ENCODE measurements at regions not wholly inside any gene's neighbourhood (a gene's known extent, or its start where the extent isn't known, plus 50 kb on each side); places are given as distances from the start of the nearest gene placed in this dataset.

GRCh38 chr17:77506371-77506991, 365.7 kb downstream of the SEC14L1 start:
- no peak overlapping the region for H2BK15ac ChIP-seq (replicated peaks; ENCODE audit: low read depth)
- no peak overlapping the region for H3K27ac ChIP-seq (ENCODE audit: low read depth, low read length)
- H3K79me2 ChIP-seq (ENCODE audit: control insufficient read depth, insufficient read depth, low read length): no peaks in the 10 kb centered on the region
- no peak overlapping the region for H3K4me2 ChIP-seq (ENCODE audit: low read length)
- H3K23ac ChIP-seq (ENCODE audit: low read length): no peak overlapping the region
- no peaks in the 10 kb centered on the region for H3K79me1 ChIP-seq (ENCODE audit: low read length)
- no peaks in the 10 kb centered on the region for H3K36me3 ChIP-seq (ENCODE audit: control insufficient read depth, insufficient read depth, low read length)
- no peak overlapping the region for H3K56ac ChIP-seq (ENCODE audit: low read length)
- no peak overlapping the region for H4K5ac ChIP-seq (ENCODE audit: low read length)
- no peak overlapping the region for H2BK5ac ChIP-seq (ENCODE audit: low read length)
- WGBS (ENCODE audit: extremely low coverage, insufficient coverage, low lambda C conversion rate): no CpG with 5 or more reads among the region's 27 CpGs
- no peak overlapping the region for H4K8ac ChIP-seq (ENCODE audit: low read depth, low read length)
- H3K4me1 ChIP-seq (ENCODE audit: control insufficient read depth, low read depth, low read length): no peaks in the 10 kb centered on the region
- no peak overlapping the region for H3K18ac ChIP-seq (ENCODE audit: low read length)
- no peak for DNase-seq
- no peak overlapping the region for H3K4ac ChIP-seq (ENCODE audit: low read depth, low read length)
- no peak overlapping the region for H3K9ac ChIP-seq (ENCODE audit: low read length)
- no peak overlapping the region for H2AK5ac ChIP-seq (ENCODE audit: low read length)
- no peaks in the 10 kb centered on the region for H3K27me3 ChIP-seq (ENCODE audit: insufficient read depth, low read length, poor library complexity)
- H3K4me3 ChIP-seq (ENCODE audit: low read length): no peak overlapping the region
- no peak overlapping the region for H2BK120ac ChIP-seq (ENCODE audit: low read depth, low read length)

- Histone ChIP-seq H3K4me3 (ENCODE audit: low read length) (no peak overlapping the region), H3K9ac (ENCODE audit: low read length) (no peak overlapping the region), H3K36me3 (ENCODE audit: control insufficient read depth, insufficient read depth, low read length) (no peaks in the 10 kb centered on the region), H3K79me2 (ENCODE audit: control insufficient read depth, insufficient read depth, low read length) (no peaks in the 10 kb centered on the region), H3K56ac (ENCODE audit: low read length) (no peak overlapping the region), H3K18ac (ENCODE audit: low read length) (no peak overlapping the region), H3K27ac (ENCODE audit: low read depth, low read length) (no peak overlapping the region), H2BK120ac (ENCODE audit: low read depth, low read length) (no peak overlapping the region), H3K27me3 (ENCODE audit: insufficient read depth, low read length, poor library complexity) (no peaks in the 10 kb centered on the region), H2AK5ac (ENCODE audit: low read length) (no peak overlapping the region), H3K4ac (ENCODE audit: low read depth, low read length) (no peak overlapping the region), H3K23ac (ENCODE audit: low read length) (no peak overlapping the region), H3K79me1 (ENCODE audit: low read length) (no peaks in the 10 kb centered on the region), H2BK5ac (ENCODE audit: low read length) (no peak overlapping the region), H3K4me1 (ENCODE audit: control insufficient read depth, low read depth, low read length) (no peaks in the 10 kb centered on the region), H3K4me2 (ENCODE audit: low read length) (no peak overlapping the region), H4K8ac (ENCODE audit: low read depth, low read length) (no peak overlapping the region), H2BK15ac (replicated peaks; ENCODE audit: low read depth) (no peak overlapping the region), H4K5ac (ENCODE audit: low read length) (no peak overlapping the region)
- no CpG with 5 or more reads among the region's 19 CpGs for WGBS (ENCODE audit: extremely low coverage, insufficient coverage, low lambda C conversion rate)
- peak; percentile 25 for DNase-seq
These were observed 366.5 kb downstream of the SEC14L1 start for GRCh38 chr17:77507111-77507885.

DNA sequence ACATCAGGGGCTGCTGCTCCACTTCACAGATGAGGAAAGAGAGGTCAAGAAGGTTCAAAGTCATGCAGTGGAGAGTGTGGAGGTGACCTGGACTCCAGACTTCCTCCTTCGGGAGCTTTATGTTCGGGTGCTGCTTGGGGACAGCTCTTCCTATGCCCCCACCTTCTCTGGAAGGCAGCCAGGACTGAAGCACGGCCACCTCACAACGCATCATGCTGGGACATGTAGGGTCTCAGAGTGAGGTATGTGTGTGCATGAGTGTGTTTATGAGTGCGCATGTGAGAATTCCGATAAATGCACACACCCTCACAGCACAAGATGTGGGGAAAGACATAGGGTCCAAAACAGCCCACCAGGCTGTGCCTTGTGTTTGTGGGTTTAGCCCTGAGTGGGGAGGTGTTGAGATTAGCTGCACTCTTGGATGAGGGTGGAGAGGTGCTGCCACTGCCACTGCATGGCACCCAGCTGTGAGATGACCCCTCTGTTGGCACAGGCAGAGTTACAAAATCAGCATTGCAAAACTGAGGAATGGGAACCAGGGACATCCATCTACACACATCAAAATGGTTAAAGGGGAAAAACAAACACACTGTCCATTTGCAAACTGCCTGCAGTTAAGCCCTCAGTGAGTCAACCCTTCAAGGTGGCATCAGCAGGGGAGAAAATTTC, 367.4 kb downstream of the SEC14L1 start:
- WGBS (ENCODE audit: extremely low coverage, insufficient coverage, low lambda C conversion rate): no CpG with 5 or more reads among the region's 6 CpGs
- Histone ChIP-seq H3K56ac (ENCODE audit: low read length) (no peak overlapping the region), H3K27ac (ENCODE audit: low read depth, low read length) (no peak overlapping the region)

DNA sequence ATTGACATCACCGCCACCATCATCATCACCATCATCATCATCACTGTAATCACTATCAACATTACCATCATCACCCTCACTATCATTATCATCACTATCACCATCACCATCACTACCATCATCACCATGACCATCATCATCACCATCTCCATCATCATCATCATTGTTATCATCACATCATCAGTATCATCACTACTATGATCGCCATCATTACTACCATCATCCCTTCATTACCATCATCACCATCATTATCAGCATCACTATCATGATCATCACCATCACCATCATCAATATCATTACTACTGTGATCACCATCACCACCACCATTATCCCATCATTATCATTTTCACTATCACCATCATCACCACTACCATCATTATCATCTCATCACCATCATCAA, 368.3 kb downstream of the SEC14L1 start:
- H4K5ac ChIP-seq (ENCODE audit: low read length): no peak overlapping the region
- H3K79me1 ChIP-seq (ENCODE audit: low read length): no peaks in the 10 kb centered on the region
- H3K4me2 ChIP-seq (ENCODE audit: low read length): no peak overlapping the region
- no peaks in the 10 kb centered on the region for H3K79me2 ChIP-seq (ENCODE audit: control insufficient read depth, insufficient read depth, low read length)
- H3K9ac ChIP-seq (ENCODE audit: low read length): no peak overlapping the region
- no peak overlapping the region for H2BK120ac ChIP-seq (ENCODE audit: low read depth, low read length)
- no peak overlapping the region for H3K4me3 ChIP-seq (ENCODE audit: low read length)
- no peak overlapping the region for H4K8ac ChIP-seq (ENCODE audit: low read depth, low read length)
- H3K36me3 ChIP-seq (ENCODE audit: control insufficient read depth, insufficient read depth, low read length): no peaks in the 10 kb centered on the region
- no peak overlapping the region for H3K18ac ChIP-seq (ENCODE audit: low read length)
- no CpG with 5 or more reads among the region's 2 CpGs for WGBS (ENCODE audit: extremely low coverage, insufficient coverage, low lambda C conversion rate)
- no peak overlapping the region for H2AK5ac ChIP-seq (ENCODE audit: low read length)
- DNase-seq: no peak
- no peak overlapping the region for H3K27ac ChIP-seq (ENCODE audit: low read depth, low read length)
- no peaks in the 10 kb centered on the region for H3K27me3 ChIP-seq (ENCODE audit: insufficient read depth, low read length, poor library complexity)
- no peak overlapping the region for H3K23ac ChIP-seq (ENCODE audit: low read length)
- H3K4ac ChIP-seq (ENCODE audit: low read depth, low read length): no peak overlapping the region
- no peak overlapping the region for H3K56ac ChIP-seq (ENCODE audit: low read length)
- H3K4me1 ChIP-seq (ENCODE audit: control insufficient read depth, low read depth, low read length): no peaks in the 10 kb centered on the region
- no peak overlapping the region for H2BK5ac ChIP-seq (ENCODE audit: low read length)
- H2BK15ac ChIP-seq (replicated peaks; ENCODE audit: low read depth): no peak overlapping the region

More for the DNA sequence above, 367.4 kb downstream of the SEC14L1 start:
- H2BK5ac ChIP-seq (ENCODE audit: low read length): no peak overlapping the region
- H3K4ac ChIP-seq (ENCODE audit: low read depth, low read length): no peak overlapping the region
- no peak overlapping the region for H3K23ac ChIP-seq (ENCODE audit: low read length)
- no peak overlapping the region for H2AK5ac ChIP-seq (ENCODE audit: low read length)
- H3K36me3 ChIP-seq (ENCODE audit: control insufficient read depth, insufficient read depth, low read length): no peaks in the 10 kb centered on the region
- no peak for DNase-seq
- H3K79me1 ChIP-seq (ENCODE audit: low read length): no peaks in the 10 kb centered on the region
- no peak overlapping the region for H3K18ac ChIP-seq (ENCODE audit: low read length)
- H4K8ac ChIP-seq (ENCODE audit: low read depth, low read length): no peak overlapping the region
- no peaks in the 10 kb centered on the region for H3K4me1 ChIP-seq (ENCODE audit: control insufficient read depth, low read depth, low read length)
- H3K27me3 ChIP-seq (ENCODE audit: insufficient read depth, low read length, poor library complexity): no peaks in the 10 kb centered on the region
- H3K79me2 ChIP-seq (ENCODE audit: control insufficient read depth, insufficient read depth, low read length): no peaks in the 10 kb centered on the region
- no peak overlapping the region for H2BK15ac ChIP-seq (replicated peaks; ENCODE audit: low read depth)
- no peak overlapping the region for H4K5ac ChIP-seq (ENCODE audit: low read length)
- H3K4me2 ChIP-seq (ENCODE audit: low read length): no peak overlapping the region
- H2BK120ac ChIP-seq (ENCODE audit: low read depth, low read length): no peak overlapping the region
- no peak overlapping the region for H3K4me3 ChIP-seq (ENCODE audit: low read length)
- no peak overlapping the region for H3K9ac ChIP-seq (ENCODE audit: low read length)

GRCh38 chr17:77509599-77509998, 368.8 kb downstream of the SEC14L1 start:
- H3K23ac ChIP-seq (ENCODE audit: low read length): no peak overlapping the region
- no peak overlapping the region for H4K8ac ChIP-seq (ENCODE audit: low read depth, low read length)
- no peak overlapping the region for H3K4me3 ChIP-seq (ENCODE audit: low read length)
- no peak overlapping the region for H3K56ac ChIP-seq (ENCODE audit: low read length)
- no peak overlapping the region for H2BK120ac ChIP-seq (ENCODE audit: low read depth, low read length)
- H3K79me2 ChIP-seq (ENCODE audit: control insufficient read depth, insufficient read depth, low read length): no peaks in the 10 kb centered on the region
- H3K27ac ChIP-seq (ENCODE audit: low read depth, low read length): no peak overlapping the region
- no peak overlapping the region for H3K9ac ChIP-seq (ENCODE audit: low read length)
- H3K4me2 ChIP-seq (ENCODE audit: low read length): no peak overlapping the region
- 100% methylated on average over 1 of the region's 2 CpGs for WGBS (ENCODE audit: extremely low coverage, insufficient coverage, low lambda C conversion rate)
- H3K79me1 ChIP-seq (ENCODE audit: low read length): no peaks in the 10 kb centered on the region
- no peak overlapping the region for H3K18ac ChIP-seq (ENCODE audit: low read length)
- no peak overlapping the region for H2BK15ac ChIP-seq (replicated peaks; ENCODE audit: low read depth)
- no peaks in the 10 kb centered on the region for H3K4me1 ChIP-seq (ENCODE audit: control insufficient read depth, low read depth, low read length)
- DNase-seq: no peak
- H3K4ac ChIP-seq (ENCODE audit: low read depth, low read length): no peak overlapping the region
- H2AK5ac ChIP-seq (ENCODE audit: low read length): no peak overlapping the region
- H3K27me3 ChIP-seq (ENCODE audit: insufficient read depth, low read length, poor library complexity): no peaks in the 10 kb centered on the region
- no peak overlapping the region for H4K5ac ChIP-seq (ENCODE audit: low read length)
- H2BK5ac ChIP-seq (ENCODE audit: low read length): no peak overlapping the region
- H3K36me3 ChIP-seq (ENCODE audit: control insufficient read depth, insufficient read depth, low read length): no peaks in the 10 kb centered on the region

Measured in mesendoderm (in vitro differentiated cells).